ENCODE measurements at regions not wholly inside any gene's neighbourhood (a gene's known extent, or its start where the extent isn't known, plus 50 kb on each side); places are given as distances from the start of the nearest gene placed in this dataset.

GRCh38 chrX:122076241-122076640, 1028.8 kb downstream of the GLUD2 start:
- H3K27ac ChIP-seq, result no peak overlapping the region
- ATAC-seq (no peak), DNase-seq (no peak)
- no peaks in the 10 kb centered on the region for H3K9me3 ChIP-seq
- H3K4me1 ChIP-seq, result no peaks in the 10 kb centered on the region
- no peaks in the 10 kb centered on the region for H3K36me3 ChIP-seq
- no peaks in the 10 kb centered on the region for H3K27me3 ChIP-seq
- no peak overlapping the region for H3K4me3 ChIP-seq
- intact Hi-C loops (cut with DNase I), result no loop called here
- WGBS (ENCODE audit: insufficient coverage, low coverage, low lambda C conversion rate, missing lambda C conversion rate), result 10% methylated on average over 1 of the region's 1 CpG
- TF ChIP-seq CTCF (IDR thresholded peaks at IDR 0.05) (no peak), POLR2A (IDR thresholded peaks at IDR 0.05) (no peak)

- 54% methylated on average over 1 of the region's 1 CpG for WGBS (ENCODE audit: insufficient coverage, low coverage, low lambda C conversion rate, missing lambda C conversion rate)
- TF ChIP-seq CTCF (IDR thresholded peaks at IDR 0.05) (no peak), POLR2A (IDR thresholded peaks at IDR 0.05) (no peak)
Observed at GRCh38 chrX:122078079-122078478, 1030.7 kb downstream of the GLUD2 start.

GRCh38 chrX:122087341-122087740, 1039.9 kb downstream of the GLUD2 start:
- TF ChIP-seq POLR2A (IDR thresholded peaks at IDR 0.05), result no peak
- no peak for TF ChIP-seq CTCF (IDR thresholded peaks at IDR 0.05)
- no peaks in the 10 kb centered on the region for H3K9me3 ChIP-seq
- H3K27ac ChIP-seq, result no peak overlapping the region
- H3K36me3 ChIP-seq, result no peaks in the 10 kb centered on the region
- H3K4me3 ChIP-seq, result no peak overlapping the region
- WGBS (ENCODE audit: insufficient coverage, low coverage, low lambda C conversion rate, missing lambda C conversion rate), result 0% methylated on average over 1 of the region's 1 CpG
- H3K27me3 ChIP-seq, result no peaks in the 10 kb centered on the region
- intact Hi-C loops (cut with DNase I), result no loop called here
- no peaks in the 10 kb centered on the region for H3K4me1 ChIP-seq
- ATAC-seq (no peak), DNase-seq (no peak)

More at GRCh38 chrX:122078079-122078478, 1030.7 kb downstream of the GLUD2 start:
- Histone ChIP-seq H3K27ac (no peak overlapping the region), H3K9me3 (no peaks in the 10 kb centered on the region), H3K4me1 (no peaks in the 10 kb centered on the region), H3K36me3 (no peaks in the 10 kb centered on the region), H3K27me3 (no peaks in the 10 kb centered on the region), H3K4me3 (no peak overlapping the region)
- intact Hi-C loops (cut with DNase I), result no loop called here
- ATAC-seq (no peak), DNase-seq (no peak)

GRCh38 chrX:122091571-122091970, 1044.2 kb downstream of the GLUD2 start:
- H3K4me3 ChIP-seq, result no peak overlapping the region
- H3K36me3 ChIP-seq, result no peaks in the 10 kb centered on the region
- ATAC-seq (no peak), DNase-seq (no peak)
- no peak overlapping the region for H3K27ac ChIP-seq
- H3K9me3 ChIP-seq, result no peaks in the 10 kb centered on the region
- intact Hi-C loops (cut with DNase I), result no loop called here
- no peaks in the 10 kb centered on the region for H3K27me3 ChIP-seq
- TF ChIP-seq POLR2A (IDR thresholded peaks at IDR 0.05), result no peak
- TF ChIP-seq CTCF (IDR thresholded peaks at IDR 0.05), result no peak
- no peaks in the 10 kb centered on the region for H3K4me1 ChIP-seq

GRCh38 chrX:122092360-122092759, 1045.0 kb downstream of the GLUD2 start:
- Histone ChIP-seq H3K4me1 (no peaks in the 10 kb centered on the region), H3K4me3 (no peak overlapping the region), H3K9me3 (no peaks in the 10 kb centered on the region), H3K27me3 (no peaks in the 10 kb centered on the region), H3K27ac (no peak overlapping the region), H3K36me3 (no peaks in the 10 kb centered on the region)
- intact Hi-C loops (cut with DNase I), result no loop called here
- WGBS (ENCODE audit: insufficient coverage, low coverage, low lambda C conversion rate, missing lambda C conversion rate), result 59% methylated on average over 3 of the region's 3 CpGs
- DNase-seq (no peak), ATAC-seq (no peak)
- TF ChIP-seq CTCF (IDR thresholded peaks at IDR 0.05) (no peak), POLR2A (IDR thresholded peaks at IDR 0.05) (no peak)
